22Rv1 (cell line): ENCODE measurements at regions not wholly inside any gene's neighbourhood (a gene's known extent, or its start where the extent isn't known, plus 50 kb on each side); places are given as distances from the start of the nearest gene placed in this dataset.

Experiments used
- CTCF ChIP-seq: fragments of 450-650 bp; IDR thresholded peaks from 2 replicates; pipeline ENCODE4 v1.5.1; 2017; ENCODE audit warnings: mild to moderate bottlenecking
- ZFX ChIP-seq: fragments of 450-650 bp; IDR thresholded peaks from 2 replicates; pipeline ENCODE4 v1.6.1; 2017; ENCODE audit warnings: antibody characterized with exemption, borderline replicate concordance

- TF ChIP-seq CTCF (peak; percentile 93), ZFX (no peak)
These were observed 601.6 kb downstream of the CPS1 start for GRCh38 chr2:211157856-211158463.
